Upper lobe of left lung (tissue), 6 donors: ENCODE measurements at regions not wholly inside any gene's neighbourhood (a gene's known extent, or its start where the extent isn't known, plus 50 kb on each side); places are given as distances from the start of the nearest gene placed in this dataset.
"Not testable (repeated sequence)": the region's sequence is repeated elsewhere in the genome, so short reads cannot be mapped to it uniquely, and the experiment has no call there.

Experiments used
- ATAC-seq, 2 donors: fragments of 200-7000 bp; cut with Tn5 transposase; one replicate each; pipeline ENCODE4 v1.9.1; 2022; ENCODE audit warnings: mild to moderate bottlenecking in 2 of 2, moderate library complexity in 2 of 2; ENCODE audit not compliant: low FRiP score in 2 of 2
- DNase-seq, 2 donors: peaks; one replicate each; pipeline ENCODE4 v3.0.0-alpha.2; 2019 to 2020
- H3K27ac ChIP-seq, 4 donors: fragments of 200-600 bp; sonication (generic); one replicate each; pipeline ENCODE4 v1.5.1; 2016 to 2019
- H3K27me3 ChIP-seq, 4 donors: fragments of 200-600 bp; sonication (generic); one replicate each; pipeline ENCODE4 v1.5.1; 2017 to 2019
- H3K36me3 ChIP-seq, 4 donors: fragments of 200-600 bp; sonication (generic); one replicate each; pipeline ENCODE4 v1.5.1; 2016 to 2019
- H3K4me1 ChIP-seq, 4 donors: fragments of 200-600 bp; sonication (generic); one replicate each; pipeline ENCODE4 v1.5.1; 2018 to 2019
- H3K4me3 ChIP-seq, 4 donors: fragments of 200-600 bp; sonication (generic); one replicate each; pipeline ENCODE4 v1.5.1; 2017 to 2019; ENCODE audit warnings: mild to moderate bottlenecking in 2 of 4, moderate library complexity in 1 of 4
- H3K9me3 ChIP-seq, 4 donors: fragments of 200-600 bp; sonication (generic); one replicate each; pipeline ENCODE4 v1.5.1; 2018 to 2019
- EP300 ChIP-seq, 4 donors: sonication (generic); formaldehyde crosslinking; IDR thresholded peaks; one replicate each; pipeline ENCODE4 v1.5.1; 2017; ENCODE audit warnings: antibody characterized with exemption in 4 of 4, control low read depth in 2 of 4
- POLR2A ChIP-seq, 4 donors: fragments of 450-650 bp; IDR thresholded peaks; one replicate each; pipeline ENCODE4 v1.5.1; 2016 to 2017; ENCODE audit warnings: antibody characterized with exemption in 4 of 4, mild to moderate bottlenecking in 2 of 4
- POLR2AphosphoS5 ChIP-seq, 2 donors: sonication (generic); formaldehyde crosslinking; IDR thresholded peaks; one replicate each; pipeline ENCODE4 v1.5.1; 2017; ENCODE audit warnings: antibody characterized with exemption in 2 of 2
- WGBS, 2 donors: methylation state at CpG; one replicate each; pipeline ENCODE4 v1.1.5; 2017 to 2018; 5-methylcytosine and 5-hydroxymethylcytosine counted together
- TF ChIP-seq, protein P1 (sequence below), 6 experiments: fragments of 450-650 bp in 4 of 6; fragments of 200-600 bp in 2 of 6; sonication (generic) in 2 of 6; IDR thresholded peaks; one replicate each; pipeline ENCODE4 v1.5.1; 2016 to 2019; ENCODE audit warnings: antibody characterized with exemption in 6 of 6
- donor health status: DM: no; HTN: no; CAD: no; lungs with moderate emphysema.
- donor health status: DM: no; HTN: yes; CAD: no; lungs with severe emphysema.

DNA sequence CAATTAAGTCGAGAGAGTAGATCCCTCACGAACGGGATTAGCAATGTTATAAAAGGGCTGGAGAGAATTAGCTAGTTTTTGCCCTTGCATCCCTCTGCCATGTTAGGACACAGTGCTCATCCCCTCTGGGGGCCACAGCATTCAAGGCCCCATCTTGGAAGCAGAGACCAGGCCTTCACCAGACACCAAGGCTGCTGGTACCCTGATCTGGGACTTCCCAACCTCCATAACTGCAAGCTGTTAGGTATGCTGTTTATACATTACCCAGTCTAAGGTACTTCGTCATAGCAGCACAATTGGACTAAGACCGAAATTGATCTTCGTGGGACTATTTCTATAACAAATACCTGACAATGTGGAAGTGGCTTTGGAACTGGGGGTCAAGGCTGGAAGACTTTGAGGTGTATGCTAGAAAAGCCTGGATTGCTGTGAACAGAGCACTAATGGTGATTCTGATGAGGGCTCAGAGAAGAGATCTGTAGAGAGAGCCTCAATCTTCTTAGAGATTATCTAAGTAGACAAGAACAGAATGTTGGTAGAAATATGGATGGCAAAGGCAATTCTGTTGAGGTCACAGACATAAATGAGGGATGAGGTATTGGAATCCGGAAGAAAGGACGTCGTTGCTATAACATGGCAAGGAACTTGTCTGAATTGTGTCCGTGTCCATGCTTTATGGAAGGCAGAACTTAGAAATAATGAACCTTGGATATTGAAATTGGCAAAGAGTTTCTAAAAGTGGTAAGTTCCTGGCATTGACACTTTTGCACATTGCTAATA lies 83.8 kb upstream of the KIF26B start:
- no peaks in the 10 kb centered on the region for H3K36me3 ChIP-seq
- ATAC-seq (no peak), DNase-seq (no peak)
- no peak overlapping the region for H3K4me3 ChIP-seq
- no peaks in the 10 kb centered on the region for H3K27me3 ChIP-seq
- peaks cover 0 to 9% (median 3%) of the 10 kb centered on the region in 4 donors for H3K4me1 ChIP-seq
- no peak overlapping the region for H3K27ac ChIP-seq
- 98% methylated on average over 10 of the region's 10 CpGs for WGBS, 2 donors
- H3K9me3 ChIP-seq = no peaks in the 10 kb centered on the region
- TF ChIP-seq POLR2A (IDR thresholded peaks at IDR 0.05) = no peak
- no peak for TF ChIP-seq EP300 (IDR thresholded peaks at IDR 0.05)
- TF ChIP-seq, protein P1, sequence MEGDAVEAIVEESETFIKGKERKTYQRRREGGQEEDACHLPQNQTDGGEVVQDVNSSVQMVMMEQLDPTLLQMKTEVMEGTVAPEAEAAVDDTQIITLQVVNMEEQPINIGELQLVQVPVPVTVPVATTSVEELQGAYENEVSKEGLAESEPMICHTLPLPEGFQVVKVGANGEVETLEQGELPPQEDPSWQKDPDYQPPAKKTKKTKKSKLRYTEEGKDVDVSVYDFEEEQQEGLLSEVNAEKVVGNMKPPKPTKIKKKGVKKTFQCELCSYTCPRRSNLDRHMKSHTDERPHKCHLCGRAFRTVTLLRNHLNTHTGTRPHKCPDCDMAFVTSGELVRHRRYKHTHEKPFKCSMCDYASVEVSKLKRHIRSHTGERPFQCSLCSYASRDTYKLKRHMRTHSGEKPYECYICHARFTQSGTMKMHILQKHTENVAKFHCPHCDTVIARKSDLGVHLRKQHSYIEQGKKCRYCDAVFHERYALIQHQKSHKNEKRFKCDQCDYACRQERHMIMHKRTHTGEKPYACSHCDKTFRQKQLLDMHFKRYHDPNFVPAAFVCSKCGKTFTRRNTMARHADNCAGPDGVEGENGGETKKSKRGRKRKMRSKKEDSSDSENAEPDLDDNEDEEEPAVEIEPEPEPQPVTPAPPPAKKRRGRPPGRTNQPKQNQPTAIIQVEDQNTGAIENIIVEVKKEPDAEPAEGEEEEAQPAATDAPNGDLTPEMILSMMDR (IDR thresholded peaks at IDR 0.05) = no peak
- no peak for TF ChIP-seq POLR2AphosphoS5 (IDR thresholded peaks at IDR 0.05)

DNA sequence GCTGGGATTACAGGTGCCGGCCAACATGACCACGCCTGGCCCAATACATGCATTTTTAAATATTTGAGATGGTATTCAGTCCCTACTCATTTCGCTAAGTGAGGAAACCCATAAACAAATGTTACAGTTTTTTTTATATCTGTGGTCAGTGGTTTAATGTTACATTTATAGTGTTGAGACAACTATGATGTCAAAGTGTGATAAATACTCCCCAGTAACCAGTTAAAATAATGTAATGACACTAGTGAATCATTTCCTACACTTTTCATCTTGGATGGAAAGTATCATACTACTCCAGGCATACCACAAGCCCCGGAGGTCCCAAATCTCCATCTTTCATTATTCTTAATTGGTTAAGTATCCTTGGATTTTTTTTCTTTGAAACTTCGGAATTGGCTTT lies 87.5 kb upstream of the KIF26B start:
- Histone ChIP-seq H3K27ac (no peak overlapping the region), H3K4me3 (no peak overlapping the region), H3K9me3 (no peaks in the 10 kb centered on the region), H3K4me1 (no peaks in the 10 kb centered on the region), H3K27me3 (no peaks in the 10 kb centered on the region), H3K36me3 (no peaks in the 10 kb centered on the region)
- ATAC-seq (no peak), DNase-seq (no peak)
- TF ChIP-seq POLR2A (IDR thresholded peaks at IDR 0.05) (no peak), EP300 (IDR thresholded peaks at IDR 0.05) (no peak), POLR2AphosphoS5 (IDR thresholded peaks at IDR 0.05) (no peak)
- TF ChIP-seq, protein P1 (IDR thresholded peaks at IDR 0.05) = no peak
- WGBS, 2 donors = 88 to 91% methylated on average over 5 of the region's 5 CpGs

DNA sequence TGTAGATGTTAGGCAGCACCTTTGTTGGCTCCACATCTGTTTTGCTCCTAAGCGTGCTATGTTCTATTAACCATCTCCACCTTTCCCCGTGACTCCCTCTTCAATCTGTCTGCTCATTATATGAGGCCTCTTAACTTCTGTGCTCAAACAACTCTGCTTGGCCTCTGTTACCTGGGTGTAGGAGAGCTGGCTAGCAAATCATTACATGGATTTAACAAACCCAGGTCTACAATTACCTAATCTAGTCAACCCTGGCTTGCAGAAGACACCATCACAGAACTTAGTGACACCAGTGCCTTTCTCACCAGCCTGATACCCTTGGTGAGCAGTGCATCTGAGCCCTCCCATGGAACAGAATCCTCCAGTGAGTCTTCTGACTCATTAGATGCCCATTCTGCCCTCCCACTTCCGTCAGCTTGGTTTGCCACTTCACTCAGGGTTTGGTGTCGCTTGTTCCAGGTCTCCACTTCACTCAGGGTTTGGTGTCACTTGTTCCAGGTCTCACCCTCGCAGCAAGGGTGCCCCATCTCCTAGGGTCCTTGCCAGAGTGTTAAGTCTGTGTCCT lies 92.0 kb upstream of the KIF26B start:
- no peaks in the 10 kb centered on the region for H3K27me3 ChIP-seq
- WGBS, 2 donors = 77 to 89% methylated on average over 5 of the region's 5 CpGs
- no peak for TF ChIP-seq POLR2AphosphoS5 (IDR thresholded peaks at IDR 0.05)
- TF ChIP-seq POLR2A (IDR thresholded peaks at IDR 0.05) = no peak
- TF ChIP-seq EP300 (IDR thresholded peaks at IDR 0.05) = no peak
- TF ChIP-seq, protein P1 (IDR thresholded peaks at IDR 0.05) = no peak

DNA sequence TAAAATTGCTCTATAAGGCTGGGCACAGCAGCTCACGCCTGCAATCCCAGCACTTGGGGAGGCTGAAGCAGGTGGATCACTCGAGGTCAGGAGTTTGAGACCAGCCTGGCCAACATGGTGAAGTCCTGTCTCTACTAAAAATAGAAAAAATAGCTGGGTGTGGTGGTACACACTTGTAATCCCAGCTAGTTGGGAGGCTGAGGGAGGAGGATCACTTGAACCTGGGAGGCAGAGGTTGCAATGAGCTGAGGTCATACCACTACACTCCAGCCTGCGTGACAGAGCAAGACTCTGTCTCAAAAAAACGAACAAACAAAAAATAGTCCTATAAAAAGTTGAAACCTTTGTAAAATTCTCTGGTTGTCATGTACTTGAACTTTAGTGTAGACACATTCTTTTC lies 93.0 kb upstream of the KIF26B start:
- 87 to 94% methylated on average over 4 of the region's 4 CpGs for WGBS, 2 donors
- not testable (repeated sequence) for ATAC-seq, DNase-seq, H3K9me3 ChIP-seq, H3K27ac ChIP-seq, H3K4me1 ChIP-seq, H3K4me3 ChIP-seq, H3K27me3 ChIP-seq, H3K36me3 ChIP-seq

More for the DNA sequence above, 92.0 kb upstream of the KIF26B start:
- H3K9me3 ChIP-seq = no peaks in the 10 kb centered on the region
- peaks cover 0 to 8% (median 0%) of the 10 kb centered on the region in 4 donors for H3K4me1 ChIP-seq
- no peaks in the 10 kb centered on the region for H3K36me3 ChIP-seq
- no peak overlapping the region for H3K27ac ChIP-seq
- no peak for DNase-seq
- no peak overlapping the region for H3K4me3 ChIP-seq
- peak in 1 of 2 donors; percentile 15 for ATAC-seq

DNA sequence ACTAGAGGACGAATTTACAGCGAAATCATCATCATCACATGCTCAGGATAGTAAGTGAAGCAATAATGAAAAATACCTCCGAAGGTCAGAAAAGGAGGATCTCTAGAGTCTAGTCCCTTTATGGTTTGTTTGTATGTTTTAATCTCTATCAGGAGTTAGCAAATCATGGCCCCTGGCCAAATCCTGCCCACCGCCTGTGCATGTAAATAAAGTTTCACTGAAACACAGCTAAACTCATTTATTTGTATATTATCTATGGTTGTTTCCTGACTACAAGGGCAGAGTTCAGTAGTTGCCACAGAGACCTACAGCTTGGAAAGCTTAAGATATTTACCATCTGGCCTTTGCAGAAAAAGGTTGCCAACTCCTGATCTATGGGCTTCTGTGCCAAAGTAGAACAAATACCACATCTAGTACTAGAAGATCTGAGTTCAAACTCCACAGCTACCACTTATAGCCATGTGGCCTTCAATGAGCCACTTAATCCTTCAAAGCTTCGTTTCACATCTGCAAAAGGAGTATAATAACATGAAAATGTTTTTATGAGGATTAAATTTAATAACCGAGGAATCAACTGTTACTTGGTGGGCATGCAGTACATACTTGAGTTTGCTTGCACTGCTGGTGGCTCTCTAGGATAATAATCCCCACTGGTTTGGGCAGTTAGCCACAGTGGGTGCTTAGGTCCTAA lies 94.0 kb upstream of the KIF26B start:
- DNase-seq (no peak), ATAC-seq (no peak)
- H3K4me1 ChIP-seq = peaks cover 0 to 8% (median 0%) of the 10 kb centered on the region in 4 donors
- H3K36me3 ChIP-seq = no peaks in the 10 kb centered on the region
- 57 to 69% methylated on average over 6 of the region's 6 CpGs for WGBS, 2 donors
- no peak overlapping the region for H3K4me3 ChIP-seq
- H3K27me3 ChIP-seq = no peaks in the 10 kb centered on the region
- H3K9me3 ChIP-seq = no peaks in the 10 kb centered on the region
- no peak for TF ChIP-seq EP300 (IDR thresholded peaks at IDR 0.05)
- no peak for TF ChIP-seq POLR2A (IDR thresholded peaks at IDR 0.05)
- no peak for TF ChIP-seq POLR2AphosphoS5 (IDR thresholded peaks at IDR 0.05)
- TF ChIP-seq, protein P1 (IDR thresholded peaks at IDR 0.05) = no peak
- H3K27ac ChIP-seq = no peak overlapping the region
